Chondrocyte (in vitro differentiated cells): ENCODE measurements at regions not wholly inside any gene's neighbourhood (a gene's known extent, or its start where the extent isn't known, plus 50 kb on each side); places are given as distances from the start of the nearest gene placed in this dataset.

Experiments used
- DNase-seq: peaks from one replicate; pipeline ENCODE4 v3.0.0; 2021; ENCODE audit warnings: mixed read lengths, low spot score
- H3K27ac Mint-ChIP-seq: one replicate; pipeline ENCODE4 v1.8.0; 2021; ENCODE audit warnings: mild to moderate bottlenecking, moderate library complexity, mixed read lengths; ENCODE audit not compliant: unreplicated experiment
- H3K27me3 Mint-ChIP-seq: 2 replicates; pipeline ENCODE4 v1.8.0; 2021; ENCODE audit warnings: low read depth, mixed read lengths
- H3K36me3 Mint-ChIP-seq: 2 replicates; pipeline ENCODE4 v1.8.0; 2021; ENCODE audit warnings: low read depth, mixed read lengths
- H3K4me1 Mint-ChIP-seq: 2 replicates; pipeline ENCODE4 v1.8.0; 2021; ENCODE audit warnings: low read depth, mild to moderate bottlenecking, mixed read lengths
- H3K4me3 Mint-ChIP-seq: one replicate; pipeline ENCODE4 v1.8.0; 2021; ENCODE audit warnings: mild to moderate bottlenecking, moderate library complexity, mixed read lengths; ENCODE audit not compliant: unreplicated experiment
- H3K9me3 Mint-ChIP-seq: 2 replicates; pipeline ENCODE4 v1.8.0; 2021; ENCODE audit warnings: low read depth, mixed read lengths
- CTCF ChIP-seq: fragments of 200-600 bp; sonication (generic); IDR thresholded peaks from 2 replicates; pipeline ENCODE4 v1.5.0; 2021; ENCODE audit warnings: antibody characterized with exemption, mild to moderate bottlenecking, moderate library complexity

- H3K4me1 Mint-ChIP-seq = no peaks in the 10 kb centered on the region
- peaks cover 3% of the 10 kb centered on the region for H3K36me3 Mint-ChIP-seq
- H3K27ac Mint-ChIP-seq = no peak overlapping the region
- H3K9me3 Mint-ChIP-seq = peaks cover 3% of the 10 kb centered on the region
- no peak for DNase-seq
- TF ChIP-seq CTCF = no peak
- H3K27me3 Mint-ChIP-seq = peaks cover 29% of the 10 kb centered on the region
- no peak overlapping the region for H3K4me3 Mint-ChIP-seq
These were observed 118.0 kb downstream of the TPRA1 start for GRCh38 chr3:127472506-127472905.

- H3K4me1 Mint-ChIP-seq = no peaks in the 10 kb centered on the region
- DNase-seq = no peak
- no peak overlapping the region for H3K27ac Mint-ChIP-seq
- peaks cover 3% of the 10 kb centered on the region for H3K36me3 Mint-ChIP-seq
- H3K27me3 Mint-ChIP-seq = peaks cover 18% of the 10 kb centered on the region
- H3K9me3 Mint-ChIP-seq = peaks cover 3% of the 10 kb centered on the region
- TF ChIP-seq CTCF = no peak
- H3K4me3 Mint-ChIP-seq = no peak overlapping the region
These were observed 119.4 kb downstream of the TPRA1 start for GRCh38 chr3:127471142-127471541.

GRCh38 chr3:127469760-127470159, 120.8 kb downstream of the TPRA1 start:
- DNase-seq = no peak
- H3K4me3 Mint-ChIP-seq = no peak overlapping the region
- no peaks in the 10 kb centered on the region for H3K4me1 Mint-ChIP-seq
- no peak overlapping the region for H3K27ac Mint-ChIP-seq
- H3K27me3 Mint-ChIP-seq = peaks cover 21% of the 10 kb centered on the region
- H3K9me3 Mint-ChIP-seq = peaks cover 3% of the 10 kb centered on the region
- no peak for TF ChIP-seq CTCF
- H3K36me3 Mint-ChIP-seq = peaks cover 3% of the 10 kb centered on the region

- no peak overlapping the region for H3K27ac Mint-ChIP-seq
- peaks cover 27% of the 10 kb centered on the region for H3K27me3 Mint-ChIP-seq
These were observed 123.1 kb downstream of the TPRA1 start for GRCh38 chr3:127467391-127467790.

GRCh38 chr3:127464642-127465041, 125.9 kb downstream of the TPRA1 start:
- Mint-ChIP-seq H3K4me3 (no peak overlapping the region), H3K27me3 (peaks cover 40% of the 10 kb centered on the region), H3K27ac (no peak overlapping the region), H3K4me1 (no peaks in the 10 kb centered on the region), H3K36me3 (peaks cover 2% of the 10 kb centered on the region), H3K9me3 (peaks cover 3% of the 10 kb centered on the region)
- no peak for TF ChIP-seq CTCF
- DNase-seq = no peak

More at GRCh38 chr3:127467391-127467790, 123.1 kb downstream of the TPRA1 start:
- peaks cover 3% of the 10 kb centered on the region for H3K9me3 Mint-ChIP-seq
- no peak overlapping the region for H3K4me3 Mint-ChIP-seq
- H3K36me3 Mint-ChIP-seq = peaks cover 2% of the 10 kb centered on the region
- H3K4me1 Mint-ChIP-seq = no peaks in the 10 kb centered on the region
- TF ChIP-seq CTCF = no peak
- DNase-seq = no peak
